NB4 (cell line): ENCODE measurements at regions not wholly inside any gene's neighbourhood (a gene's known extent, or its start where the extent isn't known, plus 50 kb on each side); places are given as distances from the start of the nearest gene placed in this dataset.

ENCODE experiments used
- POLR2A ChIP-seq: IDR thresholded peaks from 2 replicates; pipeline ENCODE4 v1.6.1; 2011; ENCODE audit warnings: mild to moderate bottlenecking; ENCODE audit not compliant: insufficient read length; ENCODE audit errors: extremely low read depth
- TF ChIP-seq, protein P1 (sequence below): IDR thresholded peaks from one replicate; pipeline ENCODE4 v1.5.1; 2012; ENCODE audit warnings: low read depth, low read length

DNA sequence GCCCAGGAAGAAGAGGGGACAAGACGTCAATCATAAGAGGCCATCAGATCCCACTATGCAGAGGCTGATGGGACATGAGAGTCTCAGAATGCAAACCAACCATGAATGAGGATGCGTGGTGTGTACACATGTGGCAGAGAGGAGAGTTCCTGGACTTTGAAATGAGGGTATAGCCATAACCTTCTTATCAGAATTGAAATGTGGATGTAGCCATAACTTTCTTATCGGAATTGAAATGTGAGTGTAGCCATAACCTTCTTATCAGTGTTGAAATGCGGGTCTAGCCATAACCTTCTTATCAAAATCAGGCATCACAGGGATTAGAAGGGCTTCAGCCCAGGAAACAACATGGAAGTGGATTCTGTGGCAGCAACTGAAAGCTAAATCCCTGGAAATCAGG lies 415.5 kb upstream of the FAT1 start:
- TF ChIP-seq, protein P1, sequence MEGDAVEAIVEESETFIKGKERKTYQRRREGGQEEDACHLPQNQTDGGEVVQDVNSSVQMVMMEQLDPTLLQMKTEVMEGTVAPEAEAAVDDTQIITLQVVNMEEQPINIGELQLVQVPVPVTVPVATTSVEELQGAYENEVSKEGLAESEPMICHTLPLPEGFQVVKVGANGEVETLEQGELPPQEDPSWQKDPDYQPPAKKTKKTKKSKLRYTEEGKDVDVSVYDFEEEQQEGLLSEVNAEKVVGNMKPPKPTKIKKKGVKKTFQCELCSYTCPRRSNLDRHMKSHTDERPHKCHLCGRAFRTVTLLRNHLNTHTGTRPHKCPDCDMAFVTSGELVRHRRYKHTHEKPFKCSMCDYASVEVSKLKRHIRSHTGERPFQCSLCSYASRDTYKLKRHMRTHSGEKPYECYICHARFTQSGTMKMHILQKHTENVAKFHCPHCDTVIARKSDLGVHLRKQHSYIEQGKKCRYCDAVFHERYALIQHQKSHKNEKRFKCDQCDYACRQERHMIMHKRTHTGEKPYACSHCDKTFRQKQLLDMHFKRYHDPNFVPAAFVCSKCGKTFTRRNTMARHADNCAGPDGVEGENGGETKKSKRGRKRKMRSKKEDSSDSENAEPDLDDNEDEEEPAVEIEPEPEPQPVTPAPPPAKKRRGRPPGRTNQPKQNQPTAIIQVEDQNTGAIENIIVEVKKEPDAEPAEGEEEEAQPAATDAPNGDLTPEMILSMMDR: no peak
- TF ChIP-seq POLR2A: no peak
